ENCODE measurements at regions not wholly inside any gene's neighbourhood (a gene's known extent, or its start where the extent isn't known, plus 50 kb on each side); places are given as distances from the start of the nearest gene placed in this dataset.

- no peak for DNase-seq (ENCODE audit: low read depth)
Observed at GRCh38 chr4:181957088-181957487, 286.1 kb upstream of the TENM3 start.

GRCh38 chr4:181958446-181958845, 284.8 kb upstream of the TENM3 start:
- no peak for DNase-seq (ENCODE audit: low read depth)

- no peak for DNase-seq (ENCODE audit: low read depth)
Observed at GRCh38 chr4:181959121-181959520, 284.1 kb upstream of the TENM3 start.

- no peak for DNase-seq (ENCODE audit: low read depth)
Observed at GRCh38 chr4:181960384-181960783, 282.8 kb upstream of the TENM3 start.

GRCh38 chr4:181962321-181962720, 280.9 kb upstream of the TENM3 start:
- DNase-seq (ENCODE audit: low read depth): no peak

- no peak for DNase-seq (ENCODE audit: low read depth)
Observed at GRCh38 chr4:181964731-181965130, 278.5 kb upstream of the TENM3 start.

- no peak for DNase-seq (ENCODE audit: low read depth)
Observed at GRCh38 chr4:181966104-181966551, 277.1 kb upstream of the TENM3 start.

- DNase-seq (ENCODE audit: low read depth): no peak
Observed at GRCh38 chr4:181967401-181967800, 275.8 kb upstream of the TENM3 start.

GRCh38 chr4:181968371-181968770, 274.8 kb upstream of the TENM3 start:
- no peak for DNase-seq (ENCODE audit: low read depth)

- DNase-seq (ENCODE audit: low read depth): no peak
Observed at GRCh38 chr4:181969151-181969550, 274.1 kb upstream of the TENM3 start.

- no peak for DNase-seq (ENCODE audit: low read depth)
Observed at GRCh38 chr4:181970366-181970765, 272.8 kb upstream of the TENM3 start.

GRCh38 chr4:181971411-181971810, 271.8 kb upstream of the TENM3 start:
- no peak for DNase-seq (ENCODE audit: low read depth)

- DNase-seq (ENCODE audit: low read depth): no peak
Observed at GRCh38 chr4:181971973-181972372, 271.2 kb upstream of the TENM3 start.

GRCh38 chr4:181976764-181977163, 266.4 kb upstream of the TENM3 start:
- DNase-seq (ENCODE audit: low read depth): no peak

- no peak for DNase-seq (ENCODE audit: low read depth)
Observed at GRCh38 chr4:181982437-181982836, 260.8 kb upstream of the TENM3 start.

GRCh38 chr4:181982856-181983255, 260.3 kb upstream of the TENM3 start:
- no peak for DNase-seq (ENCODE audit: low read depth)

- no peak for DNase-seq (ENCODE audit: low read depth)
Observed at GRCh38 chr4:181987392-181987791, 255.8 kb upstream of the TENM3 start.

GRCh38 chr4:181989071-181989470, 254.1 kb upstream of the TENM3 start:
- DNase-seq (ENCODE audit: low read depth): no peak

- DNase-seq (ENCODE audit: low read depth): no peak
Observed at GRCh38 chr4:181991369-181992108, 251.7 kb upstream of the TENM3 start.

- DNase-seq (ENCODE audit: low read depth): no peak
Observed at GRCh38 chr4:181998398-181999295, 244.6 kb upstream of the TENM3 start.

- no peak for DNase-seq (ENCODE audit: low read depth)
Observed at GRCh38 chr4:182000077-182000476, 243.1 kb upstream of the TENM3 start.

- DNase-seq (ENCODE audit: low read depth): no peak
Observed at GRCh38 chr4:182010876-182011275, 232.3 kb upstream of the TENM3 start.

GRCh38 chr4:182014164-182014563, 229.0 kb upstream of the TENM3 start:
- DNase-seq (ENCODE audit: low read depth): no peak
